ENCODE measurements at regions not wholly inside any gene's neighbourhood (a gene's known extent, or its start where the extent isn't known, plus 50 kb on each side); places are given as distances from the start of the nearest gene placed in this dataset.

- Mint-ChIP-seq H3K36me3 (peaks cover 5% of the 10 kb centered on the region), H3K4me3 (no peak overlapping the region), H3K4me1 (peaks cover 19% of the 10 kb centered on the region), H3K27ac (no peak overlapping the region), H3K27me3 (ENCODE audit: low read depth) (no peaks in the 10 kb centered on the region), H3K9me3 (peaks cover 12% of the 10 kb centered on the region)
- ATAC-seq (no peak), DNase-seq (ENCODE audit: low spot score) (no peak)
- ChIA-PET CTCF (no interaction called here), POLR2A (no interaction called here)
- no peak for TF ChIP-seq USF1 (CRISPR knock-in tag; IDR thresholded peaks at IDR 0.05)
- no peak for TF ChIP-seq NR3C1 (CRISPR knock-in tag; conservative IDR thresholded peaks at IDR 0.05; ENCODE audit: low read depth)
Observed at GRCh38 chr12:65608319-65608916, 215.9 kb upstream of the HMGA2 start.

GRCh38 chr12:65609359-65609771 is 214.9 kb upstream of the HMGA2 start:
- ATAC-seq (no peak), DNase-seq (ENCODE audit: low spot score) (no peak)
- ChIA-PET POLR2A (no interaction called here), CTCF (no interaction called here)
- Mint-ChIP-seq H3K4me1 (peaks cover 18% of the 10 kb centered on the region), H3K4me3 (no peak overlapping the region), H3K27me3 (ENCODE audit: low read depth) (no peaks in the 10 kb centered on the region), H3K9me3 (peaks cover 12% of the 10 kb centered on the region), H3K27ac (no peak overlapping the region), H3K36me3 (peaks cover 5% of the 10 kb centered on the region)
- TF ChIP-seq CTCF (IDR thresholded peaks at IDR 0.05) (no peak), NFATC4 (CRISPR knock-in tag; IDR thresholded peaks at IDR 0.05) (no peak), RELA (CRISPR knock-in tag; IDR thresholded peaks at IDR 0.05; ENCODE audit: borderline replicate concordance) (no peak), CREB1 (CRISPR knock-in tag; IDR thresholded peaks at IDR 0.05) (no peak), ZNF281 (CRISPR knock-in tag; IDR thresholded peaks at IDR 0.05) (no peak), ZBTB21 (CRISPR knock-in tag; IDR thresholded peaks at IDR 0.05; ENCODE audit: borderline replicate concordance) (no peak), ARID4B (CRISPR knock-in tag; IDR thresholded peaks at IDR 0.05; ENCODE audit: borderline replicate concordance) (no peak), IRF2 (CRISPR knock-in tag; IDR thresholded peaks at IDR 0.05; ENCODE audit: borderline replicate concordance, low read depth) (no peak), RORB (CRISPR knock-in tag; IDR thresholded peaks at IDR 0.05) (no peak), ATF6 (CRISPR knock-in tag; IDR thresholded peaks at IDR 0.05) (no peak)
